Heart left ventricle (tissue), 13 donors: ENCODE measurements at regions not wholly inside any gene's neighbourhood (a gene's known extent, or its start where the extent isn't known, plus 50 kb on each side); places are given as distances from the start of the nearest gene placed in this dataset.

Experiments
- CTCF ChIP-seq, 12 donors: fragments of 200-600 bp; sonication (generic) in 4 of 12; IDR thresholded peaks; one replicate each; pipeline versions ENCODE4 v1.5.0 to v1.8.0; 2018 to 2022; ENCODE audit warnings: antibody characterized with exemption in 12 of 12, mild to moderate bottlenecking in 5 of 12
- POLR2A ChIP-seq, 2 donors: fragments of 450-650 bp; IDR thresholded peaks; one replicate each; pipeline ENCODE4 v1.6.1; 2017; ENCODE audit warnings: antibody characterized with exemption in 2 of 2, mild to moderate bottlenecking in 2 of 2, moderate library complexity in 2 of 2
- donor health status: ischemic (EF 13 %, LVEDD 7.1; RV severe dilation, severe dysfunction).
- donor health status: DM: no; HTN: yes; CAD: no.
- donor health status: DM: no; HTN: no; CAD: no.
- donor health status: ischemic (EF 25% LVEDD 6.9; RV normal size, moderate dysfunction).
- donor health status: ischemic (EF 25% LVEDD 5.7; RV mildly dilated, moderate dysfunction).
- donor health status: ischemic (EF 35%, LVEDD 5.7; RV mildly dilated, moderate dysfunction).
- donor health status: nonischemic (EF 11% LVEDD 7.7; RV severe dilation, severe dysfunction).
- donor health status: DM: yes; HTN: yes; CAD: no.
- donor health status: PGD.
- donor health status: ischemic (EF 29% LVEDD 5.4; RV normal size, mild dysfunction).
- donor health status: nonischemic (EF 23%, LVEDD 6.1; RV moderate dilation, normal function).

DNA sequence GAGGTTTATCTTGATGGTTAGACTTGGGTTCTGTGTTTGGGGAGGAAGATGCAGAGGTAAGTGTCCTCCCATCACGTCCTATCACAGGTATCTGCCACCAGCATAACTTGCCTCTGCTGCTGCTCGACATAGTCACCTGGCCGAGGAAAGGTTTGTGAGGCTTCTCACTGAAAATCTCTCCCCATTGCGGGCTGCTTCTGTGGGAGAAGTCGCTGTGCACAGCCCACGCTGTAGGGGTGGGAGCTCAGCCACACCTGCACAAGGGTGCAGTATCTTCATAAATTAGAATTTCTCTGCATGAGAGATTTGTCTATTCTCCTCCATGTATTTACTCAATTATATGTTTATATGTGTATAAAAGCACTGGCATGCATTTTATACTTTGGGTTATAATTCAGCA lies 415.7 kb upstream of the MYT1L start:
- TF ChIP-seq CTCF (IDR thresholded peaks at IDR 0.05) (no peak), POLR2A (IDR thresholded peaks at IDR 0.05) (no peak)
